GM19240 (cell line): ENCODE measurements at regions not wholly inside any gene's neighbourhood (a gene's known extent, or its start where the extent isn't known, plus 50 kb on each side); places are given as distances from the start of the nearest gene placed in this dataset.
"Not testable (repeated sequence)": the region's sequence is repeated elsewhere in the genome, so short reads cannot be mapped to it uniquely, and the experiment has no call there.

Experiments
- DNase-seq: peaks from one replicate; pipeline ENCODE4 v3.0.0; 2011; ENCODE audit warnings: low spot score; ENCODE audit not compliant: insufficient read length

DNA sequence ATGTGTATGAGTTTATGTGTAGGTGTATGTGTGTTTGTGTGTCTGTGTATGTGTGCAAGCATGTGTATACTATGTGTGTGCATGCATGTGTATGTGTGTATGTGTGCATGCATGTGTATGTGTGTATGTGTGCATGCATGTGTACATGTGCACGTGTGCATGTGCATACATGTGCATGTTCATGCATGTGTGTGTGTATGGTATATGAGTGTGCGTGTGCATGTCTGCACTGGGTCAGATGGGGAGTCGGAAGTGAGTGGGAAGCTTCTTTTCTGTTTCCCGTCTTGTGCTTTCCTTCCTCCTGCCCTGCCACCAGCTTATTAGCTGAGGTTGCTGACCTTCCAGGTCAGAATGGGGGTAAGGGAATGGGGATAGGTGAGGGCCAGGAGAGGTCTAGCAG is 174.7 kb downstream of the MAP2K4 start:
- DNase-seq: no peak

GRCh38 chr17:12201294-12201880 is 180.7 kb downstream of the MAP2K4 start:
- DNase-seq: no peak

DNA sequence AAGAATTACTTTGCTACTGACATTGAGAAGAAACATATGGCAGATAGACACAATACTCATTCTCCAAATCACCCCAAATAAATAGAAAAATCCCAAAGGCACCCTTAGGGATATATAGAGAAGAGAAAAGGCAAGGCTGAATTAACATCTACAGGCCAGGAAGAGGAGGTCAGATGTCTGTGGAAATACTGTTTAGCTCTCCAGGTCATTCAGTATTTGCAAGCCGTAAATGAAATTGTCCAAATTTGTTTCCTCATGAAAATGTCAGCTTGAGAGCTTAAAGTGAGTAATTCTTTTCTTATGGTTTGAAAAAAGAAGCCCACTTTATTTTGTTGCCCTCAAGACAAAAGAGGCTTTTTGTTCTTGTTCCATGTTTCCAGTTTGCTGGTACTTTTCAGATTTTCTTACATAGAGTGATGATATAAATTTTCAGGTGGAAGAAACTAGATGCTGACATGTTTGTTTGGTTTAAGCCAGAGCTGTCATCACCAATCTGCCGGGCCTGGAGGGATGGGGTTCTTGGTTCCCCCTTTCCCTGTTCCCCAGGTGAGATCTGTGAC is 189.0 kb downstream of the MAP2K4 start:
- DNase-seq: no peak

GRCh38 chr17:12220714-12221439 is 200.2 kb downstream of the MAP2K4 start:
- not testable (repeated sequence) for DNase-seq

DNA sequence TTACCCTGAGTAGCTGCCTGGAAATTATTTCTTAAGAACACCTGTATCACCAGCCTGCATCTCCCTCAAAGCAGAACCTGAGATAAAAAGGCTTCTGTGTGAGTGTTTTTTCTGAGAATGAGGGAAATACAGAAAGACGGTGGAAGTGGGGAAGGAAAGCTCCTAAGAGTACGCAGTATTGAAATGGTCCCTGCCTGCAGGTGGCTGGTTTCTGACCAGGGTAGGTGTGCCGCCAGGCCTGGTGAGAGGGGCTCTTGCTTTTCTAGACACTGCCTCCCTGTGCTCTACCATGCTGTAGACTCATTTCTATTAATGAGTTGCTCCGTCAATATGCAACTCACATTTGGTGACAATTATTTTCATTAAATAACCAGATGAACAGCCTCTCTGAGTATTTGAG is 201.7 kb downstream of the MAP2K4 start:
- no peak for DNase-seq

DNA sequence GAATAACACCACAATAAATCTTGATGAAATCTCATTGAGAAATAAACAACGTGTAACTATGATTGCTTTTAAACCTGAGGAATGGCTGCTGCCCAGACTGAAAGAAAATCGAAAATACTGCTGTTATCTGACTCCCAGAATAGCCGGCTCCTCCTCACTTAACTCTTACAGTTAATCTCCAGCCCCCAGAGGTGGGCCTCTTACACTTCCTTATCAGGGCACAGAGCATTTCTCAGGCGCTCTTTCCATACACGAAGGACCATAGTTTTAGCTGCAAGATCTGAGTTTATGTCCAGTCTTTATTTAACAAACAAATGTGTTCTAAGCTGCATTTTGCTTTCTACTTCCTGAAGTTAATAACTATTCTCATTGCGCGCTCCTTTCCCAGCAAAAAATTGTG is 206.9 kb downstream of the MAP2K4 start:
- DNase-seq: no peak

GRCh38 chr17:12229335-12229734 is 208.7 kb downstream of the MAP2K4 start:
- no peak for DNase-seq

DNA sequence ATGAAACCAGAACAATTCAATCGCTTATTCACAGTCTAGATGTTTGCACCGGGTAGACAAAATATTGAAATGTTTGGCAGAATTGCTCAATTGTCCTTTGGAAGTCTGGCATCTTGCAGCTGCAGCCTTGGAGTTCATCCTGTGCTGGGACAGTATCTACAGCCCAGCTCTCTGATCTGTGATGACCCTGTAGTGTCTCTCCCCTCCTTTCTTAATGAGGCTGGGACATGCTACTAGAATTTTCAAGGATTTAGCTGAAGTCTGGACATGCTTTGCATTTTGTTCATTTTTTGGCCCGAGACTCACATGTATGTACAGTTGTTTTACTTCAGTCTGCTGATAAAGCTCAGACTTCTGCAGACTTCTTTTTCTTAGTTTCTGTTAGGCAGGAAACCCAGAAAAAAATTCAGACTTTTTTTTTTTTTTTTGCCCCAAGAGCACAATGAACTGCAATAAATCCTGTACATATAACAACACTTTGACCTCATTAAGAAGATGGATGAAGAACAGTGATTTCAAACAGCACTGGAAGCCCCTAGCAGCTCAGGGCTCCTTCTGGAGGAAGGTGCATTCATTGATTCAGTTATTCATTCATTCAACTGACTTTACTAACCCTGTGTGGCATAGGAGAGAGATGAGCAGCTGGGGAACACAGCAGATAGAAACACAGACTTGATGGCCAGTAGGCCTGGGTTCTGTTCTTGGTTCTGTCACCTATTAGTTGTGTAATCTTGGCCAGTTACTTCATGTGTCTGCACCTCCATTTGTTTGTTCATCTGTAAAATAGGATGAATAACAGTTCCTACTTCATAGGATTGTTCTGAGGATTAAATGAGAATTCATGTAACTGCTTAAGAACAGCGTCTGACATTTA is 210.0 kb downstream of the MAP2K4 start:
- no peak for DNase-seq

GRCh38 chr17:12231355-12231682 is 210.6 kb downstream of the MAP2K4 start:
- DNase-seq: no peak

GRCh38 chr17:12239021-12239420 is 218.3 kb downstream of the MAP2K4 start:
- DNase-seq: not testable (repeated sequence)

DNA sequence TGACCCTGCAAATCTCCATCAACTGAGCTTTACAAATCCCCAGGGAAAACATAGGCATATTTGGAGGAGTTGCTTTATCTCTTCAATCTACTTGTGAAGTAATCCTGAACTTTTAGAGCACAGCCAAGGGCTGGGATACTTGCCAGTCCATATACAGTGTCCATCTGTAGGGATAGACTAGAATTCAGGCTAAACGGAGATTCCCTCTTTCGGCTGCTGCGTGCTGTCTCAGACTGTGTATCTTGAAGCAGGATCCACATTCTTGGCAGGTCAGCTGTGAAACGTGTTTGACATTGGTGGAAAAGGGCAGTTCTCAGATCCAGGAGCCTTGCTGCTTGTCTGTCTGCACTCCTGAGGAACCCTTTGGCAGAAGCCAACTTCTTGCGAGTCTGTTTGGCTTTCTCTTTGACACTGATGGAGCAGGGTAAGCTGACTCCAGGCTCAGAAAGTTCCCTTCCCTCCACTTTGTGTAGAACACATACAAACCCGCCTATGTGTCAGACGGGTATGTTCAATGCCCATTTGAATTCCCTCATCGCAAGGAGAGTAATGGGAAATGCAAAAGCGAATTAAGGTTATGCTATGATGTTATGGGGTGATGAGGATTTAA is 221.8 kb downstream of the MAP2K4 start:
- DNase-seq: no peak

DNA sequence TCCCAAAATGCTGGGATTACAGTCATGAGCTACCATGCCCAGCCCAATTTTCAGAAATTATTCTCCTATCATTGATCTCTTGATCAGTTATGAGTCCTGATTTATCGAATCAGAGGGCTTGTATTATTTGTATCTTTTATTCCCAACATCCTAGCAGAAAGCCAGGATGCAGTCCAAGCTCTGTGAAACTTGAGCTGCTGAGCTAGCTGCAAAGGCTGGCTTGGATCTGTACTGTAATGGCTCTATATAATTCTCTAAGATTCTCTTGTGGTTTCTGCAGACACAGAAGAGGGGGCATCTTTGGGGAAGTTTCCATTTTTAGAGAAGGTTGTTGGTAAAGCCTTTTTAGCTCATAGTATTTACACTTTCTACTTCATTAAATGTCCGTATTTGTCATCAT is 227.1 kb downstream of the MAP2K4 start:
- DNase-seq: no peak

GRCh38 chr17:12250973-12251372 is 230.3 kb downstream of the MAP2K4 start:
- DNase-seq: no peak

DNA sequence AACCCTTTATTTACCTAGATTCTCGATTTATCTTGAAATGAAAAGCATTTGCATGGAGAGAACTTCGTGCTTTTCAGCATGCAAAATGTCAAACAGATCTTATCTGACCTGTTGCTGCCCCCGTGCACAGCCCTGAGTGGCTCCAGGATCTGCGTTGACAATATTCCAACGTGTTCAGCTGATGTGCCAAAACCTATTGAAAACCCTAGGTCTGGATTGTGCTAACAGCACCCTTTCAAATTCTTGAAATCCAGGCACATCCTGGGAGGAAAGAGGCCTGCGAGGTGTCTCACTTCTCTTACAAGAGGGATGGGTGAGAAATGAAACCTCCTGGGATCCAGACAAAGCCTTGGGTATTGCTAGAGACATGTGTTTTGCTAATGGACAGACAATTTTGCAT is 231.8 kb downstream of the MAP2K4 start:
- no peak for DNase-seq

GRCh38 chr17:12254460-12254859 is 233.8 kb downstream of the MAP2K4 start:
- no peak for DNase-seq

- DNase-seq: peak; percentile 29
Observed at GRCh38 chr17:12256380-12256995, 235.8 kb downstream of the MAP2K4 start.

GRCh38 chr17:12257176-12257575 is 236.5 kb downstream of the MAP2K4 start:
- DNase-seq: no peak

DNA sequence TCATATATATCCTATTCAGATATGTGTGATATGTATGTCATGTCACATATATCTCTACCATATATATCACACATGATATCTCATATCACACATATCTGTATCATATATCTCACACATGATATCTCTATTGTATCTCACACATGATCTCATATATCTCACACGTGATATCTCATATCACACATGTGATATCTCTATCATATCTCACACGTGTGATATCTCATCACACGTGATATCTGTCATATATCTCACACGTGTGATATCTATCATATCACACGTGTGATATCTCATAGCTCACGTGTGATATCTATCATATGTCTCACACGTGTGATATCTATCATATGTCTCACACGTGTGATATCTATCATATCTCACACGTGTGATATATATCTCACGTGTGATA is 240.7 kb downstream of the MAP2K4 start:
- DNase-seq: no peak

- no peak for DNase-seq
Observed at GRCh38 chr17:12269751-12270150, 249.1 kb downstream of the MAP2K4 start.

DNA sequence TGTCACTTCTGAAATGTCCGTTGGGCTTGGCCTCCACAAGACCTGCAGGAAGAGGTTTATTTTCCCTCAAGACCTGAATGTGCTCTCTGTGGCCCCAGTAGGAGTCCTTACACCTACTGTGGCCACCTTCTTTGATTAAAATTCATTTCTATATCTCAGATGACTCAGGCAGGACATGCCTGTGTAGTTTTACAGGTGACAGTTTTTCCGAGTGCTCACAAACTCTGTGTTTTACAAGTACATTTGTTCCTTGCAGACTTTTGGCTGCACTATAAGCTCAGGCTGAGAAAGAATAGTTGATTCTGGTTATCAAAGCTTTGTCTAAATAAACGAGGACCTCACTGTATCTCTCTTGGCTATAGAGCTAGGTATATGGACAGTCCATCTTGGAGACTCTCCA is 257.1 kb downstream of the MAP2K4 start:
- DNase-seq: no peak

GRCh38 chr17:12282056-12282455 is 261.4 kb downstream of the MAP2K4 start:
- DNase-seq: no peak
